ENCODE measurements at regions not wholly inside any gene's neighbourhood (a gene's known extent, or its start where the extent isn't known, plus 50 kb on each side); places are given as distances from the start of the nearest gene placed in this dataset.

DNA sequence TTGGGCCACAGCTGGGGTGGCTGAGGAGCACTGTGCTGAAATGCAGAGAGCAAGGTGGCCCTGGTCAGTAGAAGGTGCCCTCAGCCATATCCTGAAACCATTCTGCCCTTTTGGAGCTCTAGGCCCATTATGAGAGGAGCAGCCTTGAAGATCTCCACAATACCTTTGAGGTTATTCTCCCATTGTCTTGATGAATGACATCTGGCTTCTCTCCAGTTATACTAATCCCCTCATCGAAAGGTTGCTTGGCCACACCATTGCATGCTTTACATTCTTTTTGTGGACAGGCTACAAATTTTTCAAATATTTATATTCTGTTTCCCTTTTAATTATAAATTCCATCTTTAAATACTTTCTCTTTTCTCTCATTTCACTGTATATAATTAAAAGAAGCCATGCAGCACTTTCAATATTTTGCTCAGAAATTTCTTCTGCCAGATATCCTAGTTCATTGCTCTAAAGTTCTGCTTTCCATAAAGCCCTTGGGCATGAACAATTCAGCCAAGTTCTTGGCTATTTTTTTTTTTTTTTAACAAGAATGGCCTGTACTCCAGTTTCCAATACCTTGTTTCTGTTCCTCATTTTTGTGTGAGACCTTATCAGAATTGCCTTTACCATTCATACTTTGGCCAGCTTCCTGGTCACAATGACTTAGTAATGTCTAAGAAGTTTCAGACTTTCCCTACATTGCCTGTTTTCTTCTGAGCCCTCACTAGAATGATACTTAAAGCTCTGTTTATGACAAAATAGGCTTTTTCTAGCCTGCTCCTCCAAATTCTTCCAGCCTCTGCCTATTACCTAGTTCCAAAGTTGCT lies 138.9 kb upstream of the SGO1 start:
- no peak overlapping the region for H3K18ac ChIP-seq (ENCODE audit: low read depth, low read length)
- H4K5ac ChIP-seq (ENCODE audit: low read depth, low read length): no peak overlapping the region
- H3K9me3 ChIP-seq (ENCODE audit: control insufficient read depth, insufficient read depth, low read length): peaks cover 2% of the 10 kb centered on the region; the same call in 1 of the 2 replicates
- ChIA-PET CTCF (interaction anchor here (0.7 kb wide), 1 partner anchor 386 kb away, joined by 5 read pairs; no protein-coding TSS in a partner anchor), POLR2A (ENCODE audit: unreplicated experiment) (no interaction called here)
- no peak overlapping the region for H2AK5ac ChIP-seq (ENCODE audit: low read depth, low read length)
- H3K36me3 ChIP-seq (ENCODE audit: control insufficient read depth, insufficient read depth, low read length): no peaks in the 10 kb centered on the region
- dilution Hi-C loops (cut with HindIII; ENCODE audit: low sequenced_read_pairs, unreplicated experiment): no loop called here
- H3K27ac ChIP-seq (ENCODE audit: insufficient read depth, low read length): no peak overlapping the region
- no peak overlapping the region for H2AK9ac ChIP-seq (replicated peaks; ENCODE audit: low read depth, low read length, poor library complexity)
- H2BK15ac ChIP-seq (ENCODE audit: low read depth, low read length): no peak overlapping the region
- no peak overlapping the region for H2BK5ac ChIP-seq (ENCODE audit: low read depth, low read length, poor library complexity, severe bottlenecking)
- no peaks in the 10 kb centered on the region for H3K79me1 ChIP-seq (ENCODE audit: low read depth in 1 of 2, low read length in 2 of 2)
- no peak overlapping the region for H3K4me2 ChIP-seq (ENCODE audit: low read depth, low read length)
- no peaks in the 10 kb centered on the region for H4K20me1 ChIP-seq (ENCODE audit: insufficient read depth, low read length)
- H2BK120ac ChIP-seq (ENCODE audit: low read depth, low read length): no peak overlapping the region
- H3K56ac ChIP-seq (ENCODE audit: extremely low read depth, insufficient read depth, low read length): no peak overlapping the region
- H3K23ac ChIP-seq (ENCODE audit: low read depth, low read length): no peak overlapping the region
- WGBS, 2 experiments (ENCODE audit: extremely low coverage in 2 of 2, insufficient read length in 1 of 2): no CpG with 5 or more reads among the region's 1 CpG
- H3K4me1 ChIP-seq (ENCODE audit: control insufficient read depth, insufficient read depth, low read length): no peaks in the 10 kb centered on the region
- no peak overlapping the region for H2AFZ ChIP-seq (replicated peaks; ENCODE audit: low read length, poor library complexity)
- no peaks in the 10 kb centered on the region for H3K9me1 ChIP-seq (ENCODE audit: insufficient read depth, low read length)
- no peak for DNase-seq
- H3K27me3 ChIP-seq (ENCODE audit: control insufficient read depth, insufficient read depth, low read length): no peaks in the 10 kb centered on the region
- BruUV-seq (replicated peaks): no TSS peak
- H2BK20ac ChIP-seq (ENCODE audit: low read depth, low read length): no peak overlapping the region
- TF ChIP-seq BHLHE40 (IDR thresholded peaks at IDR 0.05; ENCODE audit: low read depth, low read length) (no peak), RFX5 (IDR thresholded peaks at IDR 0.05; ENCODE audit: low read depth, low read length) (no peak)
- H3K9ac ChIP-seq (ENCODE audit: low read depth, low read length): no peak overlapping the region
- no peak overlapping the region for H3K4ac ChIP-seq (ENCODE audit: low read depth, low read length)
- H3K4me3 ChIP-seq (ENCODE audit: insufficient read depth, low read depth, low read length): no peak overlapping the region
- in situ Hi-C loops (cut with MboI; ENCODE audit: low sequenced_read_pairs): loop anchor here (25.0 kb wide), 3 partner anchors 1162 to 1787 kb away; no protein-coding TSS in a partner anchor
- H3K14ac ChIP-seq (replicated peaks; ENCODE audit: low read depth, low read length): no peak overlapping the region
- H4K8ac ChIP-seq (ENCODE audit: low read depth in 2 of 2, low read length in 2 of 2): no peak overlapping the region
- intact Hi-C loops (cut with micrococcal nuclease): no loop called here
- H4K91ac ChIP-seq (ENCODE audit: insufficient read depth, low read depth, low read length): no peak overlapping the region
- ATAC-seq (ENCODE audit: low read depth): no peak
